ENCODE measurements at regions not wholly inside any gene's neighbourhood (a gene's known extent, or its start where the extent isn't known, plus 50 kb on each side); places are given as distances from the start of the nearest gene placed in this dataset.

DNA sequence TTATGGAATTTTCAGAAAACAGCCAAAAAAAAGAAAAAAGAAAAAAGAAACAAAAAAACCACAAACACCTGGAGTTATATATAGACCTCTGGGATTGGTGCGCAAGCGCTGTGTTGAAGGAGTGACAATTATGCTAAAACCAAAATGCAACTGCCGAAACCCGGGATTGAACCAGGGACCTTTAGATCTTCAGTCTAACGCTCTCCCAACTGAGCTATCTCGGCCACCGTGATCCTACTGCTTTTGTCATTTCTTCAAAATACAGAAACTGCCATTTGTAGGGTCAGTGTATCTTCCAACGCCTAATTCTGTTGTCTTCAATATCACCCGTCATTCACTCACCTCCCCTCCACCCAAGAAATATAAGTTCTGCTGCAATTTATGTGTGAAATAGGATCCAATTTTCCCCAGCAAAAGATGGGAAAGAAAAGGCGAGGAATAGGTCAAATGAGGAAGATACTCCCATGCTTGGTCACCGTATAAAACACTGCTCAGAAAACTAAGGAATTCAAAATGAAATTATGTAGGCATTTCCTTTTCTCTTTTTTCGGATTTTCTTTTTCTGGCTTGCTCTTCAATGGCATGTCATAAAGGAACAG is 116.0 kb downstream of the TRIM27 start:
- Histone ChIP-seq H3K23ac (ENCODE audit: low read depth, low read length, poor library complexity) (no peak overlapping the region), H3K9ac (ENCODE audit: low read depth, low read length, poor library complexity) (no peak overlapping the region), H2AFZ (ENCODE audit: low read length) (peak overlapping the region; percentile 74), H2BK120ac (ENCODE audit: low read depth, low read length) (no peak overlapping the region), H3K4me2 (ENCODE audit: insufficient read depth, low read length, poor library complexity, severe bottlenecking) (peak overlapping the region; percentile 23), H4K91ac (ENCODE audit: low read depth, low read length, poor library complexity) (no peak overlapping the region), H3K14ac (ENCODE audit: low read length) (no peak overlapping the region), H3K27me3 (ENCODE audit: control insufficient read depth in 3 of 3, insufficient read depth in 3 of 3, low read depth in 1 of 3, low read length in 3 of 3) (peaks cover 9 to 65% (median 64%) of the 10 kb centered on the region in 3 experiments), H2AK5ac (ENCODE audit: low read depth, low read length) (no peak overlapping the region), H3K18ac (ENCODE audit: low read length) (no peak overlapping the region), H3K4me3 (ENCODE audit: low read length in 2 of 2) (peak overlapping the region in 1 of 2 donors; percentile 44), H2BK5ac (ENCODE audit: low read length) (no peak overlapping the region), H3K9me3 (replicated peaks in 1 of 2; ENCODE audit: control insufficient read depth in 2 of 2, insufficient read depth in 1 of 2, low read depth in 1 of 2, low read length in 2 of 2) (no peaks in the 10 kb centered on the region), H3K79me1 (ENCODE audit: low read depth, low read length) (no peaks in the 10 kb centered on the region), H3K36me3 (replicated peaks in 1 of 2; ENCODE audit: control insufficient read depth in 2 of 2, insufficient read depth in 2 of 2, low read length in 2 of 2) (no peaks in the 10 kb centered on the region), H2BK15ac (ENCODE audit: low read length) (no peak overlapping the region), H4K8ac (ENCODE audit: low read depth, low read length) (no peak overlapping the region), H3K27ac (replicated peaks; ENCODE audit: low read length) (no peak overlapping the region), H2BK12ac (ENCODE audit: low read length) (no peak overlapping the region), H3K4ac (ENCODE audit: low read length) (no peak overlapping the region), H3K4me1 (ENCODE audit: control insufficient read depth in 2 of 2, insufficient read depth in 1 of 2, low read depth in 1 of 2, low read length in 2 of 2) (peaks cover 0 to 5% of the 10 kb centered on the region in 2 donors)
- WGBS, 2 donors (ENCODE audit: extremely low coverage in 2 of 2, insufficient read length in 2 of 2, insufficient replicate concordance in 1 of 2), result no CpG with 5 or more reads among the region's 12 CpGs
- no peak for DNase-seq (ENCODE audit: low spot score)

DNA sequence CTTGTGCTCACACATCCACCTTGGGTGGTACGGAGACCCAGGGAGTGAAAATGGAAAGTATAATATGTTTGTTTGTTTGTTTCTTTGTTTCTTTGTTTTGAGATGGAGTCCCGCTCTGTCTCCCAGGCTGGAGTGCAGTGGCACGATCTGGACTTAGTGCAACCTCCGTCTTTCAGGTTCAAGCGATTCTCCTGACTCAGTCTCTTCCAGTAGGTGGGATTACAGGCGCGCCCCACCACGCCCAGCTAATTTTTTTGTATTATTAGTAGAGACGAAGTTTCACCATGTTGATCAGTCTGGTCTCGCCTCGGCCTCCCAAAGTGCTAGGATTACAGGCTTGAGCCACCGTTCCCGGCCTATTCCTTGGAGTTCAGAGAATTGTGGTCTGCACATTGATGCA is 115.4 kb downstream of the TRIM27 start:
- no peak for DNase-seq (ENCODE audit: low spot score)
- no peak overlapping the region for H3K18ac ChIP-seq (ENCODE audit: low read length)
- WGBS, 2 donors (ENCODE audit: extremely low coverage in 2 of 2, insufficient read length in 2 of 2, insufficient replicate concordance in 1 of 2), result no CpG with 5 or more reads among the region's 13 CpGs
- peaks cover 12 to 65% (median 64%) of the 10 kb centered on the region in 3 experiments for H3K27me3 ChIP-seq (ENCODE audit: control insufficient read depth in 3 of 3, insufficient read depth in 3 of 3, low read depth in 1 of 3, low read length in 3 of 3)
- no peak overlapping the region for H3K9ac ChIP-seq (ENCODE audit: low read depth, low read length, poor library complexity)
- H2BK120ac ChIP-seq (ENCODE audit: low read depth, low read length), result no peak overlapping the region
- no peak overlapping the region for H4K91ac ChIP-seq (ENCODE audit: low read depth, low read length, poor library complexity)
- peak overlapping the region; percentile 74 for H2AFZ ChIP-seq (ENCODE audit: low read length)
- no peak overlapping the region for H2AK5ac ChIP-seq (ENCODE audit: low read depth, low read length)
- H3K4me3 ChIP-seq (ENCODE audit: low read length in 2 of 2), result peak overlapping the region in 1 of 2 donors; percentile 44
- no peak overlapping the region for H3K4ac ChIP-seq (ENCODE audit: low read length)
- H4K8ac ChIP-seq (ENCODE audit: low read depth, low read length), result no peak overlapping the region
- H3K27ac ChIP-seq (replicated peaks; ENCODE audit: low read length), result no peak overlapping the region
- H3K4me2 ChIP-seq (ENCODE audit: insufficient read depth, low read length, poor library complexity, severe bottlenecking), result no peak overlapping the region
- peaks cover 0 to 5% of the 10 kb centered on the region in 2 donors for H3K4me1 ChIP-seq (ENCODE audit: control insufficient read depth in 2 of 2, insufficient read depth in 1 of 2, low read depth in 1 of 2, low read length in 2 of 2)
- H2BK12ac ChIP-seq (ENCODE audit: low read length), result no peak overlapping the region
- no peaks in the 10 kb centered on the region for H3K36me3 ChIP-seq (replicated peaks in 1 of 2; ENCODE audit: control insufficient read depth in 2 of 2, insufficient read depth in 2 of 2, low read length in 2 of 2)
- H3K14ac ChIP-seq (ENCODE audit: low read length), result no peak overlapping the region
- no peaks in the 10 kb centered on the region for H3K79me1 ChIP-seq (ENCODE audit: low read depth, low read length)
- no peak overlapping the region for H2BK15ac ChIP-seq (ENCODE audit: low read length)
- H3K23ac ChIP-seq (ENCODE audit: low read depth, low read length, poor library complexity), result no peak overlapping the region
- H3K9me3 ChIP-seq (replicated peaks in 1 of 2; ENCODE audit: control insufficient read depth in 2 of 2, insufficient read depth in 1 of 2, low read depth in 1 of 2, low read length in 2 of 2), result peaks cover 0 to 5% of the 10 kb centered on the region in 2 donors
- no peak overlapping the region for H2BK5ac ChIP-seq (ENCODE audit: low read length)

DNA sequence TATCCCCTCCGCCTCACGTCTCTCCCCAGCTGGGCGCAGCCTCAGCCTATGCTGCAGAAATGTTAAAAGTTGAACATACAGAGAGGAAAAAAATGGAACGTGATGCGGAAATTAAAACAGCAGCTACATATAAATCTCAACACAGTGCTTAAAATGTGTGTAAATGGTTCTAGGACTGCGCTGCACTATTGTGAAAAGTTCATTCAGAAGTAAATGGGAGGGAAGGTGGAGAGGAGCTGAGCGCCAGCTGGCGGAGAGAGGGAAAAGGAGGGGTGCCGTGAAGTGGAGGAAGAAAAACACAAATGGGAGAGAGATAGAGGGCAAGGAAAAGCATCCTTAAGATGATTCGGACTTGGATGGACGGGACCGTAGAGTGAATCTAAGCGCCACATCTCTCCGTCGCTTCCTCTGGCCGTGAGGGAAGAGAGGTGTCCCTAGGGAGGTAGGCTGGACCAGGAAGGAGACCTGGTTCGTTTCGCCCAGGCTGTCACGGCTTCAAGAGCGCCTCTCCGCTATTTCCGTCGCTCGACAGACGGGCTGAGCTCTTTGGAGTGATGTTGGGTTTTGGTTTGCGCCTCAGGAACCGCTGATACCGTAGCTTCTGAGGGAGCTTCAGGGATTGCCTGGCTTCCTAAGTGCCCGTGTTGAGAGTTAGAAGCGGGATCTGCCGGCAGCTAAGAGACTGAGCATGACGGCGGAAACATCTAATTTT is 113.7 kb downstream of the TRIM27 start:
- H2AK5ac ChIP-seq (ENCODE audit: low read depth, low read length), result no peak overlapping the region
- H3K4me3 ChIP-seq (ENCODE audit: low read length in 2 of 2), result peak overlapping the region; percentile 7 to 11
- H2BK120ac ChIP-seq (ENCODE audit: low read depth, low read length), result no peak overlapping the region
- H3K4ac ChIP-seq (ENCODE audit: low read length), result no peak overlapping the region
- WGBS, 2 donors (ENCODE audit: extremely low coverage in 2 of 2, insufficient read length in 2 of 2, insufficient replicate concordance in 1 of 2), result no CpG with 5 or more reads among the region's 33 CpGs
- no peak overlapping the region for H2BK5ac ChIP-seq (ENCODE audit: low read length)
- H3K14ac ChIP-seq (ENCODE audit: low read length), result no peak overlapping the region
- peaks cover 0 to 7% of the 10 kb centered on the region in 2 donors for H3K4me1 ChIP-seq (ENCODE audit: control insufficient read depth in 2 of 2, insufficient read depth in 1 of 2, low read depth in 1 of 2, low read length in 2 of 2)
- peak overlapping the region; percentile 22 for H3K23ac ChIP-seq (ENCODE audit: low read depth, low read length, poor library complexity)
- H2AFZ ChIP-seq (ENCODE audit: low read length), result no peak overlapping the region
- no peak overlapping the region for H3K27ac ChIP-seq (replicated peaks; ENCODE audit: low read length)
- no peak overlapping the region for H4K8ac ChIP-seq (ENCODE audit: low read depth, low read length)
- no peaks in the 10 kb centered on the region for H3K79me1 ChIP-seq (ENCODE audit: low read depth, low read length)
- no peak overlapping the region for H2BK12ac ChIP-seq (ENCODE audit: low read length)
- no peaks in the 10 kb centered on the region for H3K36me3 ChIP-seq (replicated peaks in 1 of 2; ENCODE audit: control insufficient read depth in 2 of 2, insufficient read depth in 2 of 2, low read length in 2 of 2)
- no peak overlapping the region for H3K18ac ChIP-seq (ENCODE audit: low read length)
- no peak for DNase-seq (ENCODE audit: low spot score)
- H3K9me3 ChIP-seq (replicated peaks in 1 of 2; ENCODE audit: control insufficient read depth in 2 of 2, insufficient read depth in 1 of 2, low read depth in 1 of 2, low read length in 2 of 2), result peaks cover 0 to 5% of the 10 kb centered on the region in 2 donors
- H3K4me2 ChIP-seq (ENCODE audit: insufficient read depth, low read length, poor library complexity, severe bottlenecking), result peak overlapping the region; percentile 37
- H3K27me3 ChIP-seq (ENCODE audit: control insufficient read depth in 3 of 3, insufficient read depth in 3 of 3, low read depth in 1 of 3, low read length in 3 of 3), result peaks cover 24 to 71% (median 70%) of the 10 kb centered on the region in 3 experiments
- H2BK15ac ChIP-seq (ENCODE audit: low read length), result no peak overlapping the region
- no peak overlapping the region for H4K91ac ChIP-seq (ENCODE audit: low read depth, low read length, poor library complexity)
- H3K9ac ChIP-seq (ENCODE audit: low read depth, low read length, poor library complexity), result no peak overlapping the region

DNA sequence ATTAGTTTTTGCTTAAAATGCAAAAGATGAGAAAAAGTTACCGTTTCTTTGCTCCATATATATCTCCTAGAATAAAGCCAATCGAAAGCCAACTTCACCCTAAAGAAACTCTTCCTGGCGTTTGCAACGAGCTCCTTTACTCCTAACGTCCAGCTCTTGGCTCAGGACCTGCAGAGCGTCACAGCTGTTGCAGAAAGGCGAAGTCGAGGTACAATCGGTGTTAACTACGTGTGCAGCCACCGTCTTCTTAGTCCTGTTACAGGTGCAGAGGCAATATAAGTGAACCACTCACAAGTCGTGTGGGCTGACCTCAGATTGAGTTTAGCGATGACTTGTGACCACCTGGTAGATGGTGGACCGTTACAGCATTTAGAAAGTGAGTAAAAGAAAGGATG is 113.1 kb downstream of the TRIM27 start:
- Histone ChIP-seq H3K23ac (ENCODE audit: low read depth, low read length, poor library complexity) (no peak overlapping the region), H3K9me3 (replicated peaks in 1 of 2; ENCODE audit: control insufficient read depth in 2 of 2, insufficient read depth in 1 of 2, low read depth in 1 of 2, low read length in 2 of 2) (peaks cover 0 to 5% of the 10 kb centered on the region in 2 donors), H3K4me3 (ENCODE audit: low read length in 2 of 2) (no peak overlapping the region), H3K27me3 (ENCODE audit: control insufficient read depth in 3 of 3, insufficient read depth in 3 of 3, low read depth in 1 of 3, low read length in 3 of 3) (peaks cover 30 to 77% (median 76%) of the 10 kb centered on the region in 3 experiments), H3K9ac (ENCODE audit: low read depth, low read length, poor library complexity) (no peak overlapping the region), H2BK5ac (ENCODE audit: low read length) (no peak overlapping the region), H3K79me1 (ENCODE audit: low read depth, low read length) (no peaks in the 10 kb centered on the region), H2AK5ac (ENCODE audit: low read depth, low read length) (no peak overlapping the region), H2BK120ac (ENCODE audit: low read depth, low read length) (no peak overlapping the region), H2BK12ac (ENCODE audit: low read length) (no peak overlapping the region), H3K4ac (ENCODE audit: low read length) (no peak overlapping the region), H3K14ac (ENCODE audit: low read length) (no peak overlapping the region), H4K8ac (ENCODE audit: low read depth, low read length) (no peak overlapping the region), H3K36me3 (replicated peaks in 1 of 2; ENCODE audit: control insufficient read depth in 2 of 2, insufficient read depth in 2 of 2, low read length in 2 of 2) (no peaks in the 10 kb centered on the region), H3K4me1 (ENCODE audit: control insufficient read depth in 2 of 2, insufficient read depth in 1 of 2, low read depth in 1 of 2, low read length in 2 of 2) (peaks cover 0 to 7% of the 10 kb centered on the region in 2 donors), H3K18ac (ENCODE audit: low read length) (no peak overlapping the region), H2AFZ (ENCODE audit: low read length) (no peak overlapping the region), H4K91ac (ENCODE audit: low read depth, low read length, poor library complexity) (no peak overlapping the region), H2BK15ac (ENCODE audit: low read length) (no peak overlapping the region), H3K4me2 (ENCODE audit: insufficient read depth, low read length, poor library complexity, severe bottlenecking) (no peak overlapping the region), H3K27ac (replicated peaks; ENCODE audit: low read length) (no peak overlapping the region)
- no CpG with 5 or more reads among the region's 14 CpGs for WGBS, 2 donors (ENCODE audit: extremely low coverage in 2 of 2, insufficient read length in 2 of 2, insufficient replicate concordance in 1 of 2)
- DNase-seq (ENCODE audit: low spot score), result no peak

Measured in neuronal stem cell (in vitro differentiated cells).